ENCODE measurements at regions not wholly inside any gene's neighbourhood (a gene's known extent, or its start where the extent isn't known, plus 50 kb on each side); places are given as distances from the start of the nearest gene placed in this dataset.

DNA sequence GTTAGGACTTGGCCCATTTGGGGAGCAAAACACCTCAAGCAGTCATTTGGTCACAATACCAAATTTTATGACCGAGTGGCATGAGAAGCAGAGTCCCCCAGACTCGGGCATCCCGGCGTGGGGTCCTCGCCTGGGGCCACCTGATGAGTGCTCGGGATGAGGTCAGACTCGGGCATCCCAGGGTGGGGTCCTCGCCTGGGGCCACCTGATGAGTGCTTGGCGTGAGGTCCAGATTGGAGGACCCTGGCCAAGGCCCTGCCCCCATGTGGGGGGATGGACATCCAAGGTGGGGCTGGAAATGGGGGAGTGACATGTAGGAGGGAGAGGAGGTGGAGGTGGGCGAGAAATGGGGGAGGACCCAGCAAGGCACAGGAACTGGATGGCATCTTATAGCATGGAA lies 56.1 kb upstream of the CST7 start:
- TF ChIP-seq, protein P1, sequence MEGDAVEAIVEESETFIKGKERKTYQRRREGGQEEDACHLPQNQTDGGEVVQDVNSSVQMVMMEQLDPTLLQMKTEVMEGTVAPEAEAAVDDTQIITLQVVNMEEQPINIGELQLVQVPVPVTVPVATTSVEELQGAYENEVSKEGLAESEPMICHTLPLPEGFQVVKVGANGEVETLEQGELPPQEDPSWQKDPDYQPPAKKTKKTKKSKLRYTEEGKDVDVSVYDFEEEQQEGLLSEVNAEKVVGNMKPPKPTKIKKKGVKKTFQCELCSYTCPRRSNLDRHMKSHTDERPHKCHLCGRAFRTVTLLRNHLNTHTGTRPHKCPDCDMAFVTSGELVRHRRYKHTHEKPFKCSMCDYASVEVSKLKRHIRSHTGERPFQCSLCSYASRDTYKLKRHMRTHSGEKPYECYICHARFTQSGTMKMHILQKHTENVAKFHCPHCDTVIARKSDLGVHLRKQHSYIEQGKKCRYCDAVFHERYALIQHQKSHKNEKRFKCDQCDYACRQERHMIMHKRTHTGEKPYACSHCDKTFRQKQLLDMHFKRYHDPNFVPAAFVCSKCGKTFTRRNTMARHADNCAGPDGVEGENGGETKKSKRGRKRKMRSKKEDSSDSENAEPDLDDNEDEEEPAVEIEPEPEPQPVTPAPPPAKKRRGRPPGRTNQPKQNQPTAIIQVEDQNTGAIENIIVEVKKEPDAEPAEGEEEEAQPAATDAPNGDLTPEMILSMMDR (IDR thresholded peaks at IDR 0.05): no peak
- TF ChIP-seq EP300 (IDR thresholded peaks at IDR 0.05; ENCODE audit: low read depth) (no peak), POLR2A (IDR thresholded peaks at IDR 0.05) (no peak), POLR2AphosphoS5 (IDR thresholded peaks at IDR 0.05) (no peak)

Measured in transverse colon (tissue), 4 donors.